GM12873 (cell line): ENCODE measurements at regions not wholly inside any gene's neighbourhood (a gene's known extent, or its start where the extent isn't known, plus 50 kb on each side); places are given as distances from the start of the nearest gene placed in this dataset.

ENCODE experiments used
- CTCF ChIP-seq: IDR thresholded peaks from 2 replicates; pipeline ENCODE4 v1.5.1; 2012; ENCODE audit warnings: low read depth, mild to moderate bottlenecking, moderate library complexity, low read length, control low read depth; ENCODE audit not compliant: insufficient read depth; ENCODE audit errors: missing control alignments

GRCh38 chr5:68365889-68366288 is 150.3 kb downstream of the PIK3R1 start:
- TF ChIP-seq CTCF: no peak

- no peak for TF ChIP-seq CTCF
Measured at GRCh38 chr5:68367287-68367686, 151.7 kb downstream of the PIK3R1 start.

- no peak for TF ChIP-seq CTCF
Measured at GRCh38 chr5:68367717-68368116, 152.2 kb downstream of the PIK3R1 start.

- no peak for TF ChIP-seq CTCF
Measured at GRCh38 chr5:68368311-68369022, 152.9 kb downstream of the PIK3R1 start.

GRCh38 chr5:68369023-68369359 is 153.4 kb downstream of the PIK3R1 start:
- TF ChIP-seq CTCF: no peak

- no peak for TF ChIP-seq CTCF
Measured at GRCh38 chr5:68369457-68370125, 154.0 kb downstream of the PIK3R1 start.

GRCh38 chr5:68370196-68370595 is 154.6 kb downstream of the PIK3R1 start:
- TF ChIP-seq CTCF: no peak
